ENCODE measurements at regions not wholly inside any gene's neighbourhood (a gene's known extent, or its start where the extent isn't known, plus 50 kb on each side); places are given as distances from the start of the nearest gene placed in this dataset.
"Not testable (repeated sequence)": the region's sequence is repeated elsewhere in the genome, so short reads cannot be mapped to it uniquely, and the experiment has no call there.

- DNase-seq (ENCODE audit: low read depth, low spot score), result no peak
Observed at GRCh38 chr15:70375006-70375431, 277.3 kb upstream of the TLE3 start.

- DNase-seq (ENCODE audit: low read depth, low spot score), result no peak
Observed at GRCh38 chr15:70374096-70374495, 276.4 kb upstream of the TLE3 start.

GRCh38 chr15:70373439-70373838 lies 275.7 kb upstream of the TLE3 start:
- not testable (repeated sequence) for DNase-seq (ENCODE audit: low read depth, low spot score)

GRCh38 chr15:70367913-70368705 lies 270.4 kb upstream of the TLE3 start:
- not testable (repeated sequence) for DNase-seq (ENCODE audit: low read depth, low spot score)

DNA sequence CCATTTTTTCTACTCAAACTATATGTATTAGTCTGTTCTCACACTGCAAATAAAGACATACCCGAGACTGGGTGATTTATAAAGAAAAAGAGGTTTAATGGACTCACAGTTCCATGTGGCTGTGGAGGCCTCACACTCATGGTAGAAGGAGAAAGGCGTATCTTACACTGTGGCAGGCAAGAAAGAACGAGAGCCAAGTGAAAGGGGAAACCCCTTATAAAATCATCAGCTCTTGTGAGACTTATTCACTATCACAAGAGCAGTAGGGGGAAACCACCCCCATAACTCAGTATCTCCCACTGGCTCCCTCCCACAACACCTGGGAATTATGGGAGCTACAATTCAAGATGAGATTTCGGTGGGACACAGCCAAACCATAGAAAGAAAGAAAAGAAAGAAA lies 266.3 kb upstream of the TLE3 start:
- not testable (repeated sequence) for DNase-seq (ENCODE audit: low read depth, low spot score)

GRCh38 chr15:70362886-70363285 lies 265.2 kb upstream of the TLE3 start:
- DNase-seq (ENCODE audit: low read depth, low spot score), result no peak

- DNase-seq (ENCODE audit: low read depth, low spot score), result no peak
Observed at GRCh38 chr15:70362350-70362749, 264.6 kb upstream of the TLE3 start.

DNA sequence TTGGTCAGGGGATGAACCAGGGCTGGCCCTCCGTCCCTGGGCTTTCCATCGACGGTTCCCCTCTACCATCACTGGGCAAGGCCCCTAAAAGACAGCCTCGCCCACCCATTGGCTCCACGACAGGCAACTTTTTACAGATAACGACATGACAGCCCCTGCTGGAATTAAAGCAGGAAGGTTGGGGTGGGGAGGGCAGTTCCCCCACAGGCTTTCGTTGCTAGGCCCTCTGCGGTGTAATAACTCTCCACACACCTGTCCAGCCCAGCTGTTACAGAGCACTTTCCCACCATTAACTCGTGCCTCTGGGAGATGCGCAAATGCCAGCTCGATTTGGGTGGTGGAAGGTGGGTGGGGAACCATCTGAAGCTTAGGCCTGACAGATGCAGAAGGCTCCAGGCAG lies 264.2 kb upstream of the TLE3 start:
- DNase-seq (ENCODE audit: low read depth, low spot score), result no peak

- no peak for DNase-seq (ENCODE audit: low read depth, low spot score)
Observed at GRCh38 chr15:70361106-70361505, 263.4 kb upstream of the TLE3 start.

DNA sequence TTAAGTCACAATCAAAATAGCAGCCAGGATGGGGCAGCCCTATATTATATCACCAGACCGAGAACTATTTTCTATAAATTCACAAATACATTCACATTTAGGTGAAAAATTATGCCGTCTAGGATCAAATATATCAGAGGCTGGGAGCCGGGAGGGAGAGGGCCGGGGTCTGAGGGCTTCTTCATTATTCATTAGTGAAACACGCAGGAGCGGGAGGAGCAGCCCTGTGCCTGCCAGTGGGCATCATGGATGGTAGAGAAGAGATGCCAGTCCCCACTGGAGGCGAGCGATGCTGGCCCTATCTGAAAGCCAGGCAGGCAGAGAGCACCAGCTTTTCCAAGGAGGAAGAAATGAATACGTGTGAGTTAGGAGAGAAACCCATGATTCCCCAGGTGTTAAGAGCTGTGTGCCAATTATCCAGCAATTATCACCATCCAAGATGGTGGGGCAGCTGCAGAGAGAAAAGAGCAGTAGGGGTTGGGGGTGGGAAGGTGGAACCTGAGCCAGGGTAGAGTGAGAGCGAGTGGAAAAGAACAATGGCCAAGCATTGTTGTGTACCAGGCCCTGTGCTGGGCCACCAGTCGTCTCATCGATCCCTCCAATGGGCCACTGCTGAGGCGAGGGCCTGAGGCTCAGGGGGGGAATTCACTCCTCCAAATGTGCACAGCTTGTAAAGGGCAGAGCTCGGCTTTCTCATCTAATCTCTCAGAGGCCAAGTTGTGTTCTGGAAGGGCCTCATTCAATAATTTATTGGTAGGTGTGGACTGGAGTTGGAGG lies 261.3 kb upstream of the TLE3 start:
- DNase-seq (ENCODE audit: low read depth, low spot score), result no peak

GRCh38 chr15:70358011-70358819 lies 260.5 kb upstream of the TLE3 start:
- no peak for DNase-seq (ENCODE audit: low read depth, low spot score)

DNA sequence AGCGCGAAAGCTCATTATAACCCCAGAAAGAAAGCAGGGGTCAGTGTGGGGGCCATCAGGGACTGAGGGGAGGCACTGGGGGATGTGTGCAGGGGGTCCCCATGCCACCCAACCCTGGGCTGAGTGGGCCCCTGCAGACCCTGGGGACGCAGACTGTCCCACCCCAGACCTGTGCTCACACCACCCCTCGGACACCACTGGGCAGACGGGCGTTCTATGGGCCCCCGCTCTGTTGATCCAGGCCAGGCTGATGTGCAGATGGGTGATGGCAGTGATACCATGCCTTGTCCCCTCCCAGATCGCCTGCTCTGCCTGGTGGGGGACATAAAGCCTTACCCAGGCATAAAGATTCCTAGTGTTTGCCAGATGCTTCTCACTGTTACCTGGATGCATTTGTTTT lies 259.7 kb upstream of the TLE3 start:
- DNase-seq (ENCODE audit: low read depth, low spot score), result no peak

GRCh38 chr15:70356919-70357318 lies 259.2 kb upstream of the TLE3 start:
- no peak for DNase-seq (ENCODE audit: low read depth, low spot score)

- DNase-seq (ENCODE audit: low read depth, low spot score), result no peak
Observed at GRCh38 chr15:70356062-70356860, 258.5 kb upstream of the TLE3 start.

- DNase-seq (ENCODE audit: low read depth, low spot score), result no peak
Observed at GRCh38 chr15:70355275-70355795, 257.6 kb upstream of the TLE3 start.

GRCh38 chr15:70354346-70354905 lies 256.7 kb upstream of the TLE3 start:
- DNase-seq (ENCODE audit: low read depth, low spot score), result no peak

DNA sequence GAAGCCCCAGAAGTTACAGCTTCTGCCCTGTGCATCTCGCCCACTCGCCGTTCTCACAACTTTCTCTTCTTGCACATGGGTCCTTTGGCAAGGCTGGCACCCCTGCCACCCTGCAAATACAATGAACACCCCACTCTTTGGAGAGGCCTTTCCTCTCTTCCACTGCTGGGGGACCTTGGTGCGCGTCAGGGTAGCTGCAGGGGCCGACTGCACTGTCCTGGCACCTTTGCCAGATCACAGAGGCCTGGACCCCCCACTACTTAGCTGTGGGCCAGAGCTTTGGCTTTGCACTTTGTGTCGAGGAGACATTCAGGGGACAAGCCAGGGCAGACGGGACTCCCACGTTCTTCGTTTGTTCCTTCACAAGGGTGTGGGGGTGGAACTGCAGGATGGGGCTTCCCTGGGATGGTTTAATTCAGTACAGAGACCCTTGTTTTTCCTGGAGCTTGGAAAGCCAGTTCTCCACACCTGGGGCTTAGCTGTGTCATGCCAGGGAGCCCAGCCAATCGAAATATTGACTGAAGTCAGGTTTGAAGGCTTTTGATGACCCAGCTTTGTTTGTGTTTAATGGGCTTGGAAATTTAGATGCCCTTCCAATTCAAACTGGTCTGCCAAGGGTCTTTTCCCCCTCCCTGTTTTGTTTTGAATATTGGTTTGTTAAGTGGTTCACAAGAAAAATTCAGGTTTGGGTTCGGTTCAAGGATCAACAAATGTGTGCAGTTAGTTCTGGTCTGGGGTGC lies 256.1 kb upstream of the TLE3 start:
- DNase-seq (ENCODE audit: low read depth, low spot score), result no peak

DNA sequence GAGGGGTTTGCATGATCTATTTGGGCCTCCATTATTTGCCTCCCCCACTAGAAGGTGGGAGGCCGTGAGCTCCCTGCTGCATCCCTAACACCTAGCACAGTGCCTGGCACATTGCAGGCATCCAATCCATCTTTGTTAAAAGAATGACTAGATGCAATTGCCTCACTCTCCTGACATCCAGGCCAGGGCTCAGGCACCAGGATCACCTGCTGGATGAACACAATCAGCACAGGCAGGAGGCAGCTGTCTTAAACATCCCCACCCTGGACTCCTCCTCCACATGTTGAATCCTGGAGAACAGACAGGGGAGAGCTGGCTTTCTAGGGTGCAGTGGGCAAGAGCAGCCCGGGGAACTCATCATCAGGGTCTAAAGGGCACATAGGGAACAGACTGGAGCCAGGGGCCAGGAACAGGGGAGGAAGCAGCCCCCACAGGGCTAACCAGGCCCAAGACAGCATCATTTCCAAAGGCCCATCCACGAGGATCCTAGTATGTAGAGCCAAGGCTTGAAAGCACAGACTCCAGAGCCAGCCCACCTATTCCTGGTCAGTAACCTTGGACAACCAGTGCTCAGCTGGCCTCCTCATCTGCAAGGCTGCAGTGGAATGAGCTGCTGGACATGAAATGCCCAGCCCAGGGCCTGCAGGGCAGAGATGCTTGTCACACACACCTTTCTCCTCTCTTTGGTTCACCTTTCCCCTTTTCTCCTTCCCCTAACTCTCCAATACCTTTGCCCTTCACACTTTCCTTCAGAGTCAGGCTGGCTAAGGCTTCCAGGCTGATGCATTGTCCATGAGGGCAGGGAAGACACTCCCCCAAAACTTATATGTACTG lies 254.4 kb upstream of the TLE3 start:
- no peak for DNase-seq (ENCODE audit: low read depth, low spot score)

DNA sequence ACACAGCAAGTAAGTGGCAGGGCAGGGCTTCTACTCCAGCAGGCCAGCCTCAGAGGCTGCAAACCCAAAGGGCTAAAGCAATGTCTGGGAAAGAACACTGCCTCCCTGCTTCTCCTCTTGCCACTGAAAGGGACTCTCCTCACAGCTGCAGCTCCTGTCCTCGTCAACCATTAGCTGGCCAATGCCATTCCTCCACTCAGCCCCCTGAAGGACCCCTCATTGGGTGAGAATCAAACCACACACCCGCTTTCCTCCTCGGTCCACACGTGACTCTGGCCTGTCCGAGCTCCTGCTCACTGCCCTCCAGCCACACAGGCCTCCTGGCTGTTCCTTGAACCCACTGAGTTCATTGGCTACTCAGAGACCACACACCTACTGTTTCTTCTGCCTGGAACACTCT lies 253.7 kb upstream of the TLE3 start:
- no peak for DNase-seq (ENCODE audit: low read depth, low spot score)

Data from iPS DF 19.7 (cell line).